Body of pancreas (tissue), 4 donors: ENCODE measurements at regions not wholly inside any gene's neighbourhood (a gene's known extent, or its start where the extent isn't known, plus 50 kb on each side); places are given as distances from the start of the nearest gene placed in this dataset.

ENCODE experiments used
- ATAC-seq: fragments of 150-250 bp; one replicate; pipeline ENCODE4 v1.9.1; 2016
- DNase-seq, 4 donors: peaks; one replicate each; pipeline ENCODE4 v3.0.0-alpha.2; 2019
- H3K27ac ChIP-seq, 4 donors: fragments of 200-600 bp; sonication (generic); 1 replicate in 3 of 4; 2 replicates in 1 of 4; pipeline versions ENCODE4 v1.5.1 to v1.6.1; 2016 to 2019; ENCODE audit warnings: mild to moderate bottlenecking in 1 of 4, mixed read lengths in 1 of 4, moderate library complexity in 1 of 4
- H3K27me3 ChIP-seq, 2 donors: fragments of 200-600 bp; sonication (generic); one replicate each; pipeline ENCODE4 v1.6.0; 2016; ENCODE audit warnings: mild to moderate bottlenecking in 1 of 2
- H3K36me3 ChIP-seq, 2 donors: fragments of 200-600 bp; sonication (generic); replicated peaks in 1 of 2; 2 replicates each; pipeline ENCODE4 v1.5.1; 2016; ENCODE audit warnings: low read depth in 2 of 2; ENCODE audit not compliant: insufficient read depth in 1 of 2
- H3K4me1 ChIP-seq: fragments of 200-600 bp; sonication (generic); one replicate; pipeline ENCODE4 v1.6.0; 2016
- H3K4me3 ChIP-seq, 2 donors: fragments of 200-600 bp; sonication (generic); 1 replicate in 1 of 2; 2 replicates in 1 of 2; pipeline ENCODE4 v1.5.1; 2016 to 2019
- H3K9me3 ChIP-seq, 3 donors: fragments of 200-600 bp; sonication (generic); 1 replicate in 2 of 3; 2 replicates in 1 of 3; pipeline ENCODE4 v1.5.1; 2016
- POLR2A ChIP-seq, 3 donors: fragments of 450-650 bp; IDR thresholded peaks; one replicate each; pipeline ENCODE4 v1.6.1; 2016; ENCODE audit warnings: antibody characterized with exemption in 3 of 3, mild to moderate bottlenecking in 2 of 3
- WGBS, 2 donors: methylation state at CpG; one replicate each; pipeline ENCODE4 v1.1.5; 2017; 5-methylcytosine and 5-hydroxymethylcytosine counted together
- intact Hi-C: fragments of 100-400 bp; cut with DNase I; formaldehyde crosslinking; loops from one replicate; pipeline ENCODE4 v1.15.1; 2023
- TF ChIP-seq, protein P1 (sequence below), 7 experiments: fragments of 450-650 bp in 4 of 7; fragments of 200-600 bp in 3 of 7; sonication (generic) in 3 of 7; IDR thresholded peaks; one replicate each; pipeline ENCODE4 v1.5.1; 2016 to 2019; ENCODE audit warnings: antibody characterized with exemption in 7 of 7

DNA sequence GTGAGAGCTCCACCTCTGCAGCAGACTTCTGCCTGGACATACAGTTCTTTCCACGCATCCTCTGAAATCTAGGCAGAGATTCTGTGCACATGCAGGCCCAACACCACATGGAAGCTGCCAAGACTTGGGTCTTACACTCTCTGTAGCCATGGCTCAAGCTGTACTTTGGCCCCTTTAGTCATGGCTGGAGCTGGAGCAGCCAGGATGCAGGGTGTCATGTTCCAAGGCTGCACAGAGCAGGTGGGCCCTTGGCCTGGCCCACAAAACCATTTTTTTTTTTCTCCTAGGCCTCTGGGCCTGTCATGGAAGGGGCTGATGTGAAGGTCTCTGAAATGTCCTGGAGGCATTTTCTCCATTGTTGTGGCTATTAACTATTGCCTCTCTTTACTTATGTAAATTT lies 990.5 kb upstream of the ADGRL3 start:
- WGBS, 2 donors = 82 to 100% methylated on average over 1 of the region's 1 CpG
- H3K27ac ChIP-seq = no peak overlapping the region
- no peaks in the 10 kb centered on the region for H3K4me1 ChIP-seq
- no peak overlapping the region for H3K4me3 ChIP-seq
- TF ChIP-seq, protein P1, sequence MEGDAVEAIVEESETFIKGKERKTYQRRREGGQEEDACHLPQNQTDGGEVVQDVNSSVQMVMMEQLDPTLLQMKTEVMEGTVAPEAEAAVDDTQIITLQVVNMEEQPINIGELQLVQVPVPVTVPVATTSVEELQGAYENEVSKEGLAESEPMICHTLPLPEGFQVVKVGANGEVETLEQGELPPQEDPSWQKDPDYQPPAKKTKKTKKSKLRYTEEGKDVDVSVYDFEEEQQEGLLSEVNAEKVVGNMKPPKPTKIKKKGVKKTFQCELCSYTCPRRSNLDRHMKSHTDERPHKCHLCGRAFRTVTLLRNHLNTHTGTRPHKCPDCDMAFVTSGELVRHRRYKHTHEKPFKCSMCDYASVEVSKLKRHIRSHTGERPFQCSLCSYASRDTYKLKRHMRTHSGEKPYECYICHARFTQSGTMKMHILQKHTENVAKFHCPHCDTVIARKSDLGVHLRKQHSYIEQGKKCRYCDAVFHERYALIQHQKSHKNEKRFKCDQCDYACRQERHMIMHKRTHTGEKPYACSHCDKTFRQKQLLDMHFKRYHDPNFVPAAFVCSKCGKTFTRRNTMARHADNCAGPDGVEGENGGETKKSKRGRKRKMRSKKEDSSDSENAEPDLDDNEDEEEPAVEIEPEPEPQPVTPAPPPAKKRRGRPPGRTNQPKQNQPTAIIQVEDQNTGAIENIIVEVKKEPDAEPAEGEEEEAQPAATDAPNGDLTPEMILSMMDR (IDR thresholded peaks at IDR 0.05) = no peak
- TF ChIP-seq POLR2A (IDR thresholded peaks at IDR 0.05) = no peak
- H3K27me3 ChIP-seq = no peaks in the 10 kb centered on the region
- H3K9me3 ChIP-seq = peaks cover 0 to 5% (median 0%) of the 10 kb centered on the region in 3 donors
- no peaks in the 10 kb centered on the region for H3K36me3 ChIP-seq
- intact Hi-C loops = no loop called here
- ATAC-seq = no peak
- no peak for DNase-seq

DNA sequence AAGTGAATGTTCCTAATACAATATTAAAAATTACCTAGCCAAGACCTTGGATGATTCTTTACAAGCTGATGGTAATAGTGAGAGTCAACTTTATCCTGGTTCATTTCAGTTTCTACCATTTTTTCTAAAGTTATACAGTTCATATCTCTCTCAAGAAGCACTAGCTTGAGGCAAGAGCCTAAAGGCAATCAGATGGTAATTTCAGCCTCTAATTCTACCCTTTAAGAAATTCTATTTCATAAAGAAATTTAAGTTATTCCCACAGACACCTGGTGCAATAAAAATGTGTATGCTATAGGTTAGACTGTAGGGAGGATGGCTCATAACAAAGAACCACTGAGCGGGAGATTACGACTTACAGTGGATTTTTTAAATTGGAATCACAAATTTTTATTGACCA lies 984.2 kb upstream of the ADGRL3 start:
- intact Hi-C loops = no loop called here
- no peaks in the 10 kb centered on the region for H3K9me3 ChIP-seq
- no peak for ATAC-seq
- H3K36me3 ChIP-seq = no peaks in the 10 kb centered on the region
- 93 to 94% methylated on average over 2 of the region's 2 CpGs for WGBS, 2 donors
- H3K27ac ChIP-seq = no peak overlapping the region
- no peak for DNase-seq
- TF ChIP-seq POLR2A (IDR thresholded peaks at IDR 0.05) = no peak
- TF ChIP-seq, protein P1 (IDR thresholded peaks at IDR 0.05) = no peak
- no peaks in the 10 kb centered on the region for H3K4me1 ChIP-seq
- H3K4me3 ChIP-seq = no peak overlapping the region
- no peaks in the 10 kb centered on the region for H3K27me3 ChIP-seq

DNA sequence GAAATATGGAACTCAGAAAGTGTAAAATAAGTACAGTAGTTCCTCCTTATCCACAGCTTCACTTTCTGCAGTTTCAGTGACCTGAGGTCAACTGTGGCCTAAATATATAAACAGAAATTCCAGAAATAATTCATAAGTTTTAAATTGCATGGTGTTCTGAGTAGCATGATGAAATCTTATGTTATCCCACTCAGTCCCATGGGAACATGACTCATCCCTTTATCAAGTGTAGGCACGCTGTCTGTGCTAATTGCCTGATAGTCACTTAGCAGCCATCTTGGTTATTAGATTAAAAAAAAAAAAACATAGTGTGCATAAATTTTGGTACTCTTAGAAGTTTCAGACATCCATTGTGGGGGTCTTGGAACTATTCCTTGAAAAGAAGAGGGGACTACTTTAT lies 983.4 kb upstream of the ADGRL3 start:
- no peak for DNase-seq
- no peak for TF ChIP-seq POLR2A (IDR thresholded peaks at IDR 0.05)
- TF ChIP-seq, protein P1 (IDR thresholded peaks at IDR 0.05) = no peak
- no peak overlapping the region for H3K4me3 ChIP-seq
- WGBS, 2 donors = 54 to 67% methylated on average over 1 of the region's 1 CpG
- no peaks in the 10 kb centered on the region for H3K9me3 ChIP-seq
- intact Hi-C loops = no loop called here
- ATAC-seq = no peak
- no peak overlapping the region for H3K27ac ChIP-seq
- no peaks in the 10 kb centered on the region for H3K27me3 ChIP-seq
- no peaks in the 10 kb centered on the region for H3K4me1 ChIP-seq
- H3K36me3 ChIP-seq = no peaks in the 10 kb centered on the region

DNA sequence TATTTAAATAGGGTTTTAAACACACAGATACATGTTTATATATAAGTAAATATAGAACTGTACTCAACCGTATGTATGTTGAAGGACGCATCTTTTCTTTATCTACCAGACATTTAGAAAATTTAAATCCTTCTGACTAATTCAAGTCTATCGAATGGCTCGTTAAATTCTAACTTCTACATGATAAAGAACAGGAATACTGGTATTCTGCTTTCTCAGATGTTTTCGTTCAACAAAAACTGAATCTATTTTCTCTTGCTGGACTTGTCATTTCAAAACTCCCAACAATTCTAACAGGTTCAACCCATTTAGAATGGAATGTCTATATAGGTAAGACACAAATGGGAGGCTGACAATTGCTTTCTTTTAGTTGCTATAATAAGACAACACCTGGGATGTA lies 978.3 kb upstream of the ADGRL3 start:
- Histone ChIP-seq H3K36me3 (no peaks in the 10 kb centered on the region), H3K4me1 (no peaks in the 10 kb centered on the region), H3K27me3 (no peaks in the 10 kb centered on the region), H3K9me3 (no peaks in the 10 kb centered on the region), H3K4me3 (no peak overlapping the region), H3K27ac (no peak overlapping the region)
- WGBS, 2 donors = 71 to 76% methylated on average over 5 of the region's 5 CpGs
- TF ChIP-seq POLR2A (IDR thresholded peaks at IDR 0.05) = no peak
- intact Hi-C loops = no loop called here
- DNase-seq (no peak), ATAC-seq (no peak)

DNA sequence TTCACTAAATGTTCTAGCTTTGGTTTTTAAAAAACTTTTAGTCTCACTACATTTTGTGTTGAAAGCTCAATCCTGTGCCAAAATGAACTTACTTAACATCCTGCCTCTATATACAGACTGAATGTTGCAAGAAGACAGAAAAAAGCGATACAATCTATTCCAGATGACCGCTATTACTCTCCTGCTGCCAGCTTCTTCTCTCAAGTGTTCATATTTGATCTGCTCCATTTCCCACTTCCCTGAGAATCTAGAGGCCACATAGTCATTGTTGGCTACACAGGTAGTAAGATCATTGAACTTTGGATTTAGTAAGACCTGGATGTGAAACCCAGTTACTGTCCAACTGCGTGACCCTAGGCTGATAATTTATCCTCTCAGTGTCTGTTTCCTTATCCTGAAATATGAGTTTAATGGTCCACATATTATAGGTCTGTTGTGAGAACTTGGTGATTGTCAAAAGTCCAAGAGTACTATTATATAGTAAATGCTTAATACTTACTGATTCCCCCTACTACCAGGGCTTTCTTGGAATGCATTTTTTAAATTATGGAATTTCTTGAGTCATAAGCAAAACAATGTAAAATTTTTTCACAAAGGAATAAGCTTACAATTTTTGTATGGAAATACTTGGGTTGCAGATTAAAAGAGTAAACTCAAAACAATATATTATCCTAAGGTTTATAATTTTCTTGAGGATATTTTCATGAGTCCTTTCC lies 976.8 kb upstream of the ADGRL3 start:
- DNase-seq = no peak
- Histone ChIP-seq H3K4me1 (no peaks in the 10 kb centered on the region), H3K4me3 (no peak overlapping the region), H3K36me3 (no peaks in the 10 kb centered on the region), H3K27me3 (no peaks in the 10 kb centered on the region), H3K27ac (no peak overlapping the region), H3K9me3 (no peaks in the 10 kb centered on the region)
- no peak for TF ChIP-seq POLR2A (IDR thresholded peaks at IDR 0.05)
- TF ChIP-seq, protein P1 (IDR thresholded peaks at IDR 0.05) = no peak
- intact Hi-C loops = no loop called here
- 67 to 69% methylated on average over 3 of the region's 3 CpGs for WGBS, 2 donors
- ATAC-seq = no peak
